ENCODE measurements at regions not wholly inside any gene's neighbourhood (a gene's known extent, or its start where the extent isn't known, plus 50 kb on each side); places are given as distances from the start of the nearest gene placed in this dataset.

GRCh38 chr5:43959144-43959543 lies 356.2 kb downstream of the NNT start:
- no peak for TF ChIP-seq CTCF (IDR thresholded peaks at IDR 0.05)
- TF ChIP-seq POLR2AphosphoS5 (IDR thresholded peaks at IDR 0.05; ENCODE audit: low read depth, low read length) = no peak
- no peak for TF ChIP-seq REST (IDR thresholded peaks at IDR 0.05; ENCODE audit: insufficient read depth in 1 of 2, low read depth in 2 of 2, low read length in 1 of 2)
- TF ChIP-seq SIN3A (IDR thresholded peaks at IDR 0.05; ENCODE audit: borderline replicate concordance, insufficient read depth, low read depth, low read length) = no peak
